ENCODE measurements at regions not wholly inside any gene's neighbourhood (a gene's known extent, or its start where the extent isn't known, plus 50 kb on each side); places are given as distances from the start of the nearest gene placed in this dataset.
"Not testable (repeated sequence)": the region's sequence is repeated elsewhere in the genome, so short reads cannot be mapped to it uniquely, and the experiment has no call there.

DNA sequence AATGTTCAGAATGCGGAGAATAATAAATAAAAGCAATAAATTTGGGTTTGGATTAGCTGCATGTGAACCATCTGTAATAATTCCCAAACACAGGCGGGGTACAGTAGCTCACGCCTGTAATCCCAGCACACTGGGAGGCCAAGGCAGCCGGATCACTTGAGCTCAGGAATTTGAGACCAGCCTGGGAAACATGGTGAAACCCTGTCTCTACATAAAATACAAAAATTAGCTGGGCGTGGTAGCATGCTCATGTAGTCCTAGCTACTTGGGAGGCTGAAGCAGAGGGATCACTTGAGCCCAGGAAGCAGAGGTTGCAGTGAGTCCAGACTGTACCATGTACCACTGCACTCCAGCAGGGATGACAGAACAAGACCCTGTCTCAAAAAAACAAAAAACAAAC lies 53.9 kb upstream of the KCTD7 start:
- RAD21 ChIA-PET (ENCODE audit: unreplicated experiment); H2AFZ ChIP-seq (ENCODE audit: control insufficient read depth, low read depth, low read length); FAIRE-seq; DNase-seq (ENCODE audit: low read depth, low spot score); in situ Hi-C loops (cut with MboI); BruUV-seq (replicated peaks); H3K27ac ChIP-seq (ENCODE audit: control insufficient read depth, insufficient read depth); H3K4me1 ChIP-seq (ENCODE audit: control insufficient read depth, insufficient read depth, low read length); intact Hi-C loops (cut with micrococcal nuclease; ENCODE audit: unreplicated experiment); H3K4me2 ChIP-seq (ENCODE audit: control insufficient read depth, insufficient read depth); H4K20me1 ChIP-seq (ENCODE audit: control insufficient read depth, insufficient read depth); POLR2A ChIA-PET; H3K4me3 ChIP-seq; ATAC-seq; H3K9me3 ChIP-seq (replicated peaks; ENCODE audit: control insufficient read depth, insufficient read depth, low read length); H3K27me3 ChIP-seq (replicated peaks in 1 of 2; ENCODE audit: control insufficient read depth in 2 of 2, insufficient read depth in 2 of 2, low read length in 1 of 2); H3K9ac ChIP-seq (ENCODE audit: control insufficient read depth, insufficient read depth, low read length): not testable (repeated sequence)
- ChIA-PET CTCF (interaction anchor here (0.7 kb wide), 1 partner anchor 139 kb away, joined by 3 read pairs; no protein-coding TSS in a partner anchor), SMC1A (ENCODE audit: uncharacterized antibody, unreplicated experiment) (interaction anchor here (0.6 kb wide), 1 partner anchor 19 kb away, joined by 4 read pairs; no protein-coding TSS in a partner anchor)
- H3K36me3 ChIP-seq (ENCODE audit: control insufficient read depth in 2 of 2, insufficient read depth in 2 of 2, low read length in 1 of 2): peaks cover 0 to 21% of the 10 kb centered on the region in 2 experiments
- WGBS (ENCODE audit: insufficient coverage, insufficient replicate concordance, low lambda C conversion rate, missing lambda C conversion rate): 98% methylated on average over 5 of the region's 5 CpGs
- H3K79me2 ChIP-seq (ENCODE audit: control insufficient read depth, insufficient read depth, low read length): peaks cover 25% of the 10 kb centered on the region

DNA sequence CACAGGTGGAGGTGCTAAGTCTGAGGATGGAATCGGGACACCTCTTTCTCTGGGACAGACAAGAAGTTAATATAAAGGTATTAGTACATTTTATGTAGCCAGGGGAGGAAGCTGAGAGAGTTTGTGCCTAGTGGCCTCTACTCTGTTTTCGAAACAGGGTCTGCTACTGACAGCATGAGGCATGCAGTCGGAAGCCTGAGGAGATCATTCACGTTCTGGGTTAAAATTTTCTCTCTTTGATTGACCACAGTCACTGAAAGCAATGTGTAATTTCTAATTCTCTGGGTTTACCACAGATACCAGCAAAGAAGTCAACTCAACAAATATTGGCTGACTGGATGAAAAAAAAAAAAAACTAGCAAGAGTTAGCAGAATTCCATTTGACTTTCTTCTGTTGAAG lies 53.3 kb upstream of the KCTD7 start:
- RAD21 ChIA-PET (ENCODE audit: unreplicated experiment): no interaction called here
- POLR2A ChIA-PET: no interaction called here
- BruUV-seq (replicated peaks): no TSS peak
- no peak for DNase-seq (ENCODE audit: low read depth, low spot score)
- H3K9ac ChIP-seq (ENCODE audit: control insufficient read depth, insufficient read depth, low read length): no peak overlapping the region
- WGBS (ENCODE audit: insufficient coverage, insufficient replicate concordance, low lambda C conversion rate, missing lambda C conversion rate): 73% methylated on average over 4 of the region's 4 CpGs
- no peaks in the 10 kb centered on the region for H3K27me3 ChIP-seq (replicated peaks in 1 of 2; ENCODE audit: control insufficient read depth in 2 of 2, insufficient read depth in 2 of 2, low read length in 1 of 2)
- no peak overlapping the region for H2AFZ ChIP-seq (ENCODE audit: control insufficient read depth, low read depth, low read length)
- H3K9me3 ChIP-seq (replicated peaks; ENCODE audit: control insufficient read depth, insufficient read depth, low read length): no peaks in the 10 kb centered on the region
- H3K36me3 ChIP-seq (ENCODE audit: control insufficient read depth in 2 of 2, insufficient read depth in 2 of 2, low read length in 1 of 2): peaks cover 0 to 21% of the 10 kb centered on the region in 2 experiments
- peaks cover 5% of the 10 kb centered on the region; the same call in 1 of the 2 replicates for H3K4me1 ChIP-seq (ENCODE audit: control insufficient read depth, insufficient read depth, low read length)
- ATAC-seq: peak; percentile 27; the same call in 2 of the 3 replicates
- intact Hi-C loops (cut with micrococcal nuclease; ENCODE audit: unreplicated experiment) (no loop called here), in situ Hi-C loops (cut with MboI) (no loop called here)
- TF ChIP-seq CBX5 (IDR thresholded peaks at IDR 0.05; ENCODE audit: low read depth) (no peak), RUNX3 (IDR thresholded peaks at IDR 0.05; ENCODE audit: low read length) (peak; percentile 44)
- CTCF ChIA-PET: interaction anchor here (0.6 to 0.7 kb wide), 2 partner anchors 61 to 138 kb away, joined by 3 to 4 read pairs; no protein-coding TSS in a partner anchor
- H3K4me2 ChIP-seq (ENCODE audit: control insufficient read depth, insufficient read depth): no peak overlapping the region
- H4K20me1 ChIP-seq (ENCODE audit: control insufficient read depth, insufficient read depth): no peaks in the 10 kb centered on the region
- H3K27ac ChIP-seq (ENCODE audit: control insufficient read depth, insufficient read depth): no peak overlapping the region
- H3K79me2 ChIP-seq (ENCODE audit: control insufficient read depth, insufficient read depth, low read length): peaks cover 25% of the 10 kb centered on the region
- no peak overlapping the region for H3K4me3 ChIP-seq
- no peak for FAIRE-seq
- SMC1A ChIA-PET (ENCODE audit: uncharacterized antibody, unreplicated experiment): no interaction called here

Measured in GM12878 (cell line).